ENCODE measurements at regions not wholly inside any gene's neighbourhood (a gene's known extent, or its start where the extent isn't known, plus 50 kb on each side); places are given as distances from the start of the nearest gene placed in this dataset.

- intact Hi-C loops (cut with micrococcal nuclease; ENCODE audit: unreplicated experiment), result no loop called here
- H3K4me2 ChIP-seq, result no peak overlapping the region
- no peak overlapping the region for H2AFZ ChIP-seq
- no peak overlapping the region for H3K4me3 ChIP-seq
- no peak overlapping the region for H3K27ac ChIP-seq
- H3K79me2 ChIP-seq (ENCODE audit: low read depth), result no peaks in the 10 kb centered on the region
- no peaks in the 10 kb centered on the region for H3K9me2 ChIP-seq (ENCODE audit: insufficient read depth)
- ChIA-PET POLR2A (ENCODE audit: unreplicated experiment) (no interaction called here), CTCF (no interaction called here)
- no peaks in the 10 kb centered on the region for H3K36me3 ChIP-seq (ENCODE audit: low read depth)
- no TSS peak for BruUV-seq (replicated peaks)
- no peaks in the 10 kb centered on the region for H3K4me1 ChIP-seq (replicated peaks; ENCODE audit: insufficient read depth)
- no peak for DNase-seq
- no peaks in the 10 kb centered on the region for H3K9me3 ChIP-seq (ENCODE audit: insufficient read depth, low read depth)
- no peaks in the 10 kb centered on the region for H4K20me1 ChIP-seq (ENCODE audit: insufficient read depth)
- TF ChIP-seq EZH2 (IDR thresholded peaks at IDR 0.05; ENCODE audit: low read depth) (no peak), CTCF (conservative IDR thresholded peaks at IDR 0.05) (no peak)
- H3F3A ChIP-seq (ENCODE audit: insufficient read depth, low read depth), result no peaks in the 10 kb centered on the region
- H3K27me3 ChIP-seq (ENCODE audit: insufficient read depth, low read depth), result peaks cover 21% of the 10 kb centered on the region; the same call in 1 of the 2 replicates
These were observed 88.3 kb upstream of the FRMD4B start for GRCh38 chr3:69474186-69474585.

- ChIA-PET CTCF (no interaction called here), POLR2A (ENCODE audit: unreplicated experiment) (no interaction called here)
- H4K20me1 ChIP-seq (ENCODE audit: insufficient read depth), result no peaks in the 10 kb centered on the region
- intact Hi-C loops (cut with micrococcal nuclease; ENCODE audit: unreplicated experiment), result no loop called here
- H3K27ac ChIP-seq, result no peak overlapping the region
- DNase-seq, result no peak
- H3K27me3 ChIP-seq (ENCODE audit: insufficient read depth, low read depth), result peaks cover 28% of the 10 kb centered on the region; the same call in 1 of the 2 replicates
- no peaks in the 10 kb centered on the region for H3K36me3 ChIP-seq (ENCODE audit: low read depth)
- H3K4me1 ChIP-seq (replicated peaks; ENCODE audit: insufficient read depth), result no peaks in the 10 kb centered on the region
- no TSS peak for BruUV-seq (replicated peaks)
- H3F3A ChIP-seq (ENCODE audit: insufficient read depth, low read depth), result no peaks in the 10 kb centered on the region
- no peak overlapping the region for H3K4me2 ChIP-seq
- TF ChIP-seq CTCF (conservative IDR thresholded peaks at IDR 0.05) (no peak), EZH2 (IDR thresholded peaks at IDR 0.05; ENCODE audit: low read depth) (no peak)
- no peaks in the 10 kb centered on the region for H3K9me3 ChIP-seq (ENCODE audit: insufficient read depth, low read depth)
- no peaks in the 10 kb centered on the region for H3K79me2 ChIP-seq (ENCODE audit: low read depth)
- no peaks in the 10 kb centered on the region for H3K9me2 ChIP-seq (ENCODE audit: insufficient read depth)
- no peak overlapping the region for H2AFZ ChIP-seq
- no peak overlapping the region for H3K4me3 ChIP-seq
These were observed 86.2 kb upstream of the FRMD4B start for GRCh38 chr3:69472093-69472492.

GRCh38 chr3:69463531-69463930 is 77.6 kb upstream of the FRMD4B start:
- Histone ChIP-seq H3K79me2 (ENCODE audit: low read depth) (no peaks in the 10 kb centered on the region), H4K20me1 (ENCODE audit: insufficient read depth) (no peaks in the 10 kb centered on the region), H3K27me3 (ENCODE audit: insufficient read depth, low read depth) (peaks cover 3% of the 10 kb centered on the region; the same call in 1 of the 2 replicates), H3K4me3 (no peak overlapping the region), H3K9me3 (ENCODE audit: insufficient read depth, low read depth) (no peaks in the 10 kb centered on the region), H3F3A (ENCODE audit: insufficient read depth, low read depth) (no peaks in the 10 kb centered on the region), H3K36me3 (ENCODE audit: low read depth) (no peaks in the 10 kb centered on the region), H3K9me2 (ENCODE audit: insufficient read depth) (no peaks in the 10 kb centered on the region), H3K27ac (no peak overlapping the region), H2AFZ (no peak overlapping the region), H3K4me2 (no peak overlapping the region), H3K4me1 (replicated peaks; ENCODE audit: insufficient read depth) (no peaks in the 10 kb centered on the region)
- CTCF ChIA-PET, result no interaction called here
- POLR2A ChIA-PET (ENCODE audit: unreplicated experiment), result no interaction called here
- intact Hi-C loops (cut with micrococcal nuclease; ENCODE audit: unreplicated experiment), result no loop called here
- TF ChIP-seq EZH2 (IDR thresholded peaks at IDR 0.05; ENCODE audit: low read depth) (no peak), CTCF (conservative IDR thresholded peaks at IDR 0.05) (no peak)
- no peak for DNase-seq
- BruUV-seq (replicated peaks), result no TSS peak
